ENCODE measurements at regions not wholly inside any gene's neighbourhood (a gene's known extent, or its start where the extent isn't known, plus 50 kb on each side); places are given as distances from the start of the nearest gene placed in this dataset.

GRCh38 chr11:71067753-71068152 lies 184.6 kb downstream of the SHANK2 start:
- Histone ChIP-seq H3K27me3 (peaks cover 26% of the 10 kb centered on the region), H3K4me3 (no peak overlapping the region), H3K9me3 (no peaks in the 10 kb centered on the region), H3K27ac (no peak overlapping the region), H3K36me3 (no peaks in the 10 kb centered on the region), H3K4me1 (no peaks in the 10 kb centered on the region)
- TF ChIP-seq POLR2A (IDR thresholded peaks at IDR 0.05): no peak
- no peak for TF ChIP-seq CTCF (IDR thresholded peaks at IDR 0.05)
- no peak for TF ChIP-seq POLR2AphosphoS5 (IDR thresholded peaks at IDR 0.05)
- TF ChIP-seq EP300 (IDR thresholded peaks at IDR 0.05): no peak
- DNase-seq (ENCODE audit: low spot score in 2 of 2): no peak
- 92% methylated on average over 6 of the region's 6 CpGs for WGBS

- Histone ChIP-seq H3K4me1 (no peaks in the 10 kb centered on the region), H3K9me3 (no peaks in the 10 kb centered on the region), H3K4me3 (no peak overlapping the region), H3K27me3 (peaks cover 17% of the 10 kb centered on the region), H3K36me3 (no peaks in the 10 kb centered on the region), H3K27ac (no peak overlapping the region)
- TF ChIP-seq POLR2A (IDR thresholded peaks at IDR 0.05) (no peak), EP300 (IDR thresholded peaks at IDR 0.05) (no peak), CTCF (IDR thresholded peaks at IDR 0.05) (no peak)
- 41% methylated on average over 6 of the region's 6 CpGs for WGBS
- no peak for DNase-seq (ENCODE audit: low spot score in 2 of 2)
Observed at GRCh38 chr11:71066311-71066710, 186.1 kb downstream of the SHANK2 start.

- Histone ChIP-seq H3K27me3 (peaks cover 17% of the 10 kb centered on the region), H3K4me3 (no peak overlapping the region)
Observed at GRCh38 chr11:71065841-71066240, 186.5 kb downstream of the SHANK2 start.

GRCh38 chr11:71064702-71065515 lies 187.5 kb downstream of the SHANK2 start:
- TF ChIP-seq CTCF (IDR thresholded peaks at IDR 0.05) (no peak), EP300 (IDR thresholded peaks at IDR 0.05) (no peak), POLR2A (IDR thresholded peaks at IDR 0.05) (no peak), POLR2AphosphoS5 (IDR thresholded peaks at IDR 0.05) (no peak)
- 77% methylated on average over 18 of the region's 18 CpGs for WGBS
- Histone ChIP-seq H3K36me3 (no peaks in the 10 kb centered on the region), H3K27me3 (peaks cover 17% of the 10 kb centered on the region), H3K27ac (no peak overlapping the region), H3K4me1 (no peaks in the 10 kb centered on the region), H3K4me3 (no peak overlapping the region), H3K9me3 (no peaks in the 10 kb centered on the region)
- DNase-seq (ENCODE audit: low spot score in 2 of 2): no peak

More at GRCh38 chr11:71065841-71066240, 186.5 kb downstream of the SHANK2 start:
- H3K9me3 ChIP-seq: no peaks in the 10 kb centered on the region
- no peaks in the 10 kb centered on the region for H3K36me3 ChIP-seq
- no peak overlapping the region for H3K27ac ChIP-seq
- 64% methylated on average over 3 of the region's 4 CpGs for WGBS
- no peak for DNase-seq (ENCODE audit: low spot score in 2 of 2)
- no peaks in the 10 kb centered on the region for H3K4me1 ChIP-seq
- TF ChIP-seq POLR2AphosphoS5 (IDR thresholded peaks at IDR 0.05) (no peak), POLR2A (IDR thresholded peaks at IDR 0.05) (no peak), CTCF (IDR thresholded peaks at IDR 0.05) (no peak), EP300 (IDR thresholded peaks at IDR 0.05) (no peak)

GRCh38 chr11:71064183-71064582 lies 188.2 kb downstream of the SHANK2 start:
- Histone ChIP-seq H3K4me1 (no peaks in the 10 kb centered on the region), H3K9me3 (no peaks in the 10 kb centered on the region), H3K36me3 (no peaks in the 10 kb centered on the region), H3K27ac (no peak overlapping the region), H3K27me3 (peaks cover 17% of the 10 kb centered on the region), H3K4me3 (no peak overlapping the region)
- no peak for DNase-seq (ENCODE audit: low spot score in 2 of 2)
- WGBS: 79% methylated on average over 7 of the region's 7 CpGs
- TF ChIP-seq POLR2AphosphoS5 (IDR thresholded peaks at IDR 0.05): no peak
- no peak for TF ChIP-seq CTCF (IDR thresholded peaks at IDR 0.05)
- TF ChIP-seq POLR2A (IDR thresholded peaks at IDR 0.05): no peak
- TF ChIP-seq EP300 (IDR thresholded peaks at IDR 0.05): no peak
